Fibroblast of mammary gland (primary cell): ENCODE measurements at regions not wholly inside any gene's neighbourhood (a gene's known extent, or its start where the extent isn't known, plus 50 kb on each side); places are given as distances from the start of the nearest gene placed in this dataset.

Experiments
- DNase-seq: peaks from one replicate; pipeline ENCODE4 v3.0.0-alpha.2; 2010; ENCODE audit warnings: low read depth
- H3K4me3 ChIP-seq: 2 replicates; pipeline ENCODE4 v1.5.1; 2011; ENCODE audit warnings: low read depth, mild to moderate bottlenecking, low read length, moderate library complexity; ENCODE audit not compliant: control insufficient read depth
- CTCF ChIP-seq: conservative IDR thresholded peaks from 2 replicates; pipeline ENCODE4 v1.5.1; 2011; ENCODE audit warnings: low read depth, low read length, inconsistent platforms; ENCODE audit not compliant: control insufficient read depth, insufficient read depth

DNA sequence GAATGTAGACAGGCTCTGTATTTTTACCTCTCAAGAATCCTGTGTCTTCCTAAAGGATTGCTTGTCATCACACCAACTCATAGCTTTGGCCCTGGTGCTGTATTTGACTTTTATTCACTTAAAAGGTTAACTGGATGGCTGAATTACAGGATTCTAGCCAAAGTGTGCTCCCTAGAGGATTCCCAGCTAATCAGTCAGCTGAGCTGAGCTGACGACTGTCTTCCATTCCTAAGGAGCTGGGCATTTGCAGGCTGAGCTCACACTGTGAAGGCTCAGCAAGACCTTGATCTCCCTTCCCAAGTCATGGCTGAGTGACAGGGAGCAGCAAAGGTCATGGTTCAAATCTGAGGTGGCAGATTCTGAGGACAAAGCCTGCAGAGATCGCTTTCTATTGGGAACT lies 59.0 kb upstream of the PALM2AKAP2 start:
- peak; percentile 41 for DNase-seq
- no peak for TF ChIP-seq CTCF

DNA sequence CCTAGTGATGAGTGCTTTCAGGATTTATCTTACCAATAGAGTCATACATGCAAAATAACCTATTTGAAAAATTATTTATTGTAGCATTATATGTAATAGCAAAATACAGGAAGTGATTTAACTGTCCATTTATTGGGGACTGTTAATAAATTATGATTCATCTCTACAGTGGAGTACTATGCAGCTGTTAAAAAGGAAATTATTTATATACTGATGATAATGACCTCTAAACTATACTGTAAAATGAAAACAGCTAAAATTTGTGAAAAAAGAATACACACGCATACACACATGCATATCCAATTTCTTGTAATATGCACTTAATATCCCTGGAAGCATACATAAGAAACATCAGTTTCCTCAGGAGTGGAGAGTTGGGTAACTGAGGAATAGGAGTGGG lies 58.0 kb upstream of the PALM2AKAP2 start:
- H3K4me3 ChIP-seq: no peak overlapping the region
- no peak for DNase-seq
- no peak for TF ChIP-seq CTCF

More for the DNA sequence above, 59.0 kb upstream of the PALM2AKAP2 start:
- no peak overlapping the region for H3K4me3 ChIP-seq

DNA sequence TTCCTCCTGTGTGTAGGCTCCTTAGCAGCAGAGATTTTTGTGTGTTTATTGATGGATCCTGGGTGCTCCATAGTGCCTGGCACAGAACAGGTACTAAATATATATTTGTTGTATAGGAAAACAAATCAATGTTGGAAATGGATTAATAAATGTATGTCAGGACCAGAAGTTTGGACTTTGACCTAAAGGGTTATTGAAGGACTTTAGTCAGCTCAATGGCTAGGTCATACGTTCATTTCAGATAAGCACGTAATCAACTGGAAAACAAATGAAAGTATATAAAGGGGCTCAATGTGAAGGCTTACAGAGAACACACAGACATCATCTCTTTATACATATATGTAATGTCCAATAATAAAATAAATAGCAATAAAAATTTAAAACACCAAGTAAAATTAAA lies 56.2 kb upstream of the PALM2AKAP2 start:
- no peak for DNase-seq
- TF ChIP-seq CTCF: no peak

DNA sequence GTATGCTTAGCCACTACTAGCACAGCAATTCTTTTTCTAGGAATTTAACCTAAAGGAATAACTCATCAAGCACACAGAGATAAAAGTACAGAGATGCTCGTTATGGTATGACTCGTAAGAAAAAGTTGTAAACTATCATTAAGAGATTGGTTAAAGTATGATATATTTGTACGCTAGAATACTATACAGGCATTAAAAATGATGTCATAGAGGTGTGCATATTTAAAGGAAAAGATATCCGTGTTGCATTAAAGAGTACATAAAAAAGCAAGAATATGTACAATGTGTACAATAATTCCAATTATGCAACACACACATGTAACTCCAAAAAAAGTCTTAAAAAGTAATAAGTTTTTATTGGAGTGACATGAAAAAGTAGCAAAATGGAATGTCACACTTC lies 54.5 kb upstream of the PALM2AKAP2 start:
- no peak for DNase-seq
- no peak overlapping the region for H3K4me3 ChIP-seq
- no peak for TF ChIP-seq CTCF

More for the DNA sequence above, 56.2 kb upstream of the PALM2AKAP2 start:
- no peak overlapping the region for H3K4me3 ChIP-seq

GRCh38 chr9:109726119-109726518 lies 53.9 kb upstream of the PALM2AKAP2 start:
- DNase-seq: no peak
- no peak for TF ChIP-seq CTCF
- H3K4me3 ChIP-seq: no peak overlapping the region

GRCh38 chr9:109728686-109729300 lies 51.2 kb upstream of the PALM2AKAP2 start:
- no peak for DNase-seq
- H3K4me3 ChIP-seq: no peak overlapping the region
- no peak for TF ChIP-seq CTCF

- no peak overlapping the region for H3K4me3 ChIP-seq
- no peak for DNase-seq
- no peak for TF ChIP-seq CTCF
Observed at GRCh38 chr9:109729513-109729912, 50.5 kb upstream of the PALM2AKAP2 start.
